ENCODE measurements at regions not wholly inside any gene's neighbourhood (a gene's known extent, or its start where the extent isn't known, plus 50 kb on each side); places are given as distances from the start of the nearest gene placed in this dataset.
"Not testable (repeated sequence)": the region's sequence is repeated elsewhere in the genome, so short reads cannot be mapped to it uniquely, and the experiment has no call there.

GRCh38 chr12:131214936-131215335, 261.2 kb downstream of the ADGRD1 start:
- not testable (repeated sequence) for DNase-seq

GRCh38 chr12:131216587-131216986, 262.9 kb downstream of the ADGRD1 start:
- DNase-seq = not testable (repeated sequence)

- no peak for DNase-seq
Measured at GRCh38 chr12:131217024-131217586, 263.4 kb downstream of the ADGRD1 start.

GRCh38 chr12:131218026-131218922, 264.6 kb downstream of the ADGRD1 start:
- DNase-seq = no peak

GRCh38 chr12:131218923-131219669, 265.4 kb downstream of the ADGRD1 start:
- no peak for DNase-seq

GRCh38 chr12:131219670-131220330, 266.1 kb downstream of the ADGRD1 start:
- DNase-seq = no peak

- no peak for DNase-seq
Measured at GRCh38 chr12:131220331-131220685, 266.6 kb downstream of the ADGRD1 start.

GRCh38 chr12:131221061-131221956, 267.6 kb downstream of the ADGRD1 start:
- no peak for DNase-seq

- DNase-seq = no peak
Measured at GRCh38 chr12:131221957-131222328, 268.2 kb downstream of the ADGRD1 start.

GRCh38 chr12:131222329-131223139, 268.8 kb downstream of the ADGRD1 start:
- DNase-seq = peak; percentile 63

- DNase-seq = no peak
Measured at GRCh38 chr12:131223171-131223761, 269.6 kb downstream of the ADGRD1 start.

GRCh38 chr12:131223791-131224225, 270.1 kb downstream of the ADGRD1 start:
- no peak for DNase-seq

- not testable (repeated sequence) for DNase-seq
Measured at GRCh38 chr12:131224226-131225065, 270.7 kb downstream of the ADGRD1 start.

GRCh38 chr12:131225066-131225380, 271.3 kb downstream of the ADGRD1 start:
- DNase-seq = not testable (repeated sequence)

- no peak for DNase-seq
Measured at GRCh38 chr12:131226345-131227265, 272.9 kb downstream of the ADGRD1 start.

- not testable (repeated sequence) for DNase-seq
Measured at GRCh38 chr12:131227641-131228040, 273.9 kb downstream of the ADGRD1 start.

GRCh38 chr12:131229079-131229425, 275.3 kb downstream of the ADGRD1 start:
- not testable (repeated sequence) for DNase-seq

GRCh38 chr12:131229426-131230339, 276.0 kb downstream of the ADGRD1 start:
- DNase-seq = peak; percentile 20
